HUDEP-2 (cell line): ENCODE measurements at regions not wholly inside any gene's neighbourhood (a gene's known extent, or its start where the extent isn't known, plus 50 kb on each side); places are given as distances from the start of the nearest gene placed in this dataset.
"Not testable (repeated sequence)": the region's sequence is repeated elsewhere in the genome, so short reads cannot be mapped to it uniquely, and the experiment has no call there.

Experiments
- DNase-seq, 76 experiments: peaks; one replicate each; lab custom pipeline; 2025; ENCODE audit not compliant: unreplicated experiment in 76 of 76; lab: John Stamatoyannopoulos, UW

DNA sequence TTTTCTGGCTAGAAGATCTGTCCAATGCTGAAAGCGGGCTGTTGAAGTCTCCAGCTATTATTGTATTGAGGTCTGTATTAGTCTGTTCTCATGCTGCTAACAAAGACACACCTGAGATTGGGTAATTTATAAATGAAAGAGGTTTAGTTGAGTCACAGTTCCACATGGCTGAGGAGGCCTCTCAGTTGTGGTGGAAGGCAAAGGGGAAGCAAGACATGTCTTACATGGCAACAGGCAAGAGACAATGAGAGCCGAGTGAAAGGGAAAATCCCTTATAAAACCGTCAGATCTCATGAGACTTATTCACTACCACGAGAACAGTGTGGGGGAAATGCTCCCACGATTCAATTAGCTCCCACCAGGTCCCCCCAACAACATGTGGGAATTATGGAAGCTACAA is 980.4 kb downstream of the SLITRK5 start:
- DNase-seq, result no peak

DNA sequence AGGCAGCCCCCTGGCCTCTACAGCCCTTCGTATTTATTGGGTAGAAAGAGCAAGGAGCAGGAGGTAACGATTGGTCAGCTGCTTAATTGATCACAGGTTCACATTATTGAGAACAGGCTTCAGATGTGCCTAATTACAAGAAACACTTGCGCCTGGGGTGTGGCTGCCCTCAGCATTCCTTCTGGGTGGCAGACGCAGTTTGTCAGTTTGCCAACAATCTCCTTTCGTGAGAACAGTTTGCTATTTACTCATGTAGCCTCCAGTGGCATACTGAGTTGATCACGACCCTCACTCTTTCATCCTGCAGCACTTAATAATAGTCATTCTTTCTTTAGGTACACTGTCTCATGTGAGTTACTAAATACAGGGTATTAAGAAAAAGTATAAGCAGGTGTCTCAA is 985.6 kb downstream of the SLITRK5 start:
- peak in 20 of 76 experiments; percentile 1 to 24 (median 12) for DNase-seq

DNA sequence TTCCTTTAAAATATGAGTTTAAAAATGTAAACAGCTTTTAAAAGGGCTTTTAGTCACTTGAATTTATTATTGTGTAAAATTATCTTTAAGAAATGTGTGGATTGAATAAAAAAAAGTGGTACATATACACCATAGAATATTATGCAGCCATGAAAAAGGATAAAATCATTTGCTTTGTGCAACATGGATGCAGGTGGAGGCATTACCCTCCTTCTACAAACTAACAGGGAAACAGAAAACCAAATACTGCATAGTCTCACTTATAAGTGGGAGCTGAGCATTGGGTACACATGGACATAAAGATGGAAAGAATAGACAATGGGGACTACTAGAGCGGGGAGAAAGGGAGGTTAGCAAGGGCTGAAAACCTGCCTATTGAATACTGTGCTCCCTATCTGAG is 999.3 kb downstream of the SLITRK5 start:
- DNase-seq, result no peak

GRCh38 chr13:88674841-88675240 is 1003.7 kb downstream of the SLITRK5 start:
- no peak for DNase-seq

DNA sequence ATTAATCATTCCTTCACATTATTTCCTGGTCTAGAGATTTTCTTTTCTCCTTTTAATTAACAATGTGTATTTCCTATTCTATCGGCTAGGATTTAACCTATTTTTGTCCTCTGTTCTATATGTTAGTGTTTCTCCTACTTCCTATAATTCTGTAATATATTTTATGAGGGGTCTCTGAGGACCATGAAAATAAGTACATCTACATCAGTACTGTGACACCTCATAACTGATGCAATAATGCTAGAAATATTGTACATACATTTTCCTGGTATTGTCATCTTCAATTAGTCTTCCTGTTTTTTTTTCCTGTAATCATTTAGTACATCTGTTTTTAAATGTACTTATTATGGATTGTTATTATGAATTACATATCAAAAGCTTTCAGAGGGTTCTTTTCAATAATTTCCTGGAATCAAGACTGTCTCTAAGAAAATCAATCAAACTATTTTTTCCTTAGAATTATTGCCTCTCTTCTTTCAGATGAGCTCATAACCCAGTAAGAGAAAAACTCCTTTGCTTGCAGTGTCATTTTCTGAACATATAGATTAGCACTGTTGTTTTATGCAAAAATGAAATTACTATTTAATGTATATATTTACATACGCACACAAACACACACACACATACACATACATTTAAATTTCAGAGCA is 1004.3 kb downstream of the SLITRK5 start:
- DNase-seq, result no peak

DNA sequence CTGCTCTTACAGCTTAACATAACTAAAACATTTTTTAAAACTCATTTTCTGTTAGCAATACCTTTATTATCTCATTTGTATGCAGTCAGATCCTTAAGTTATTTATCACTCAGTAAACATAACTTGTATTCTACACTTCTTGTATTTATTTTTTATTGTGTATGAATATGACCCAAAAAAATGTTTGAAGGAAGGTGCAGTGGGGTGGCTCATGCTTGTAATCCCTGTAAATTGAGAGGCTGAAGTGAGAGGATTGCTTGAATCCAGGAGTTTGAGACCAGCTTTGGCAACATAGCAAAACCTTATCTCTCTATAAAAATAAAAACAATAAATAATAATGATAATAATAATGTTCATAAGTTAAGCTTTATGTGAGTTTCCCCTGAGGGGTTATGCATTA is 1004.8 kb downstream of the SLITRK5 start:
- no peak for DNase-seq

GRCh38 chr13:88685459-88685858 is 1014.3 kb downstream of the SLITRK5 start:
- DNase-seq, result no peak

DNA sequence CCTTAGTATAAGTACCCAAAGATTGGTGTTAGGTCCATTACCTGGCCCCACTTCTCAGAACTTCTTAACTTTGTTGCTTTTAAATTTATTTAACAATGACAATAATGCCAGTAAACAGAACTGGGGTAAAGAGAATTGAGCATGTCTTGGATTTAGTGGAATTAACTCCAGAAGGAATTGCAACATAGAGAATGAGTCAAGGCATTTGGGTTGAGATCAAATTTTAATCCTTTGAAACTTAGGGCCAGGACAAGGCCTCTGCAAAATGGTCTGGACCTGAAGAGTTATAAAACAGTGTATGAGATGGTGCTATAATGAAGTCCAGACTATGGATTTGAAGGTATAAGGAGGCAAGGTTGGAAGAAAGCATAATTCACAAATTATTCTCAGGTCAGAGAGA is 1030.4 kb downstream of the SLITRK5 start:
- no peak for DNase-seq

GRCh38 chr13:88704600-88705275 is 1033.6 kb downstream of the SLITRK5 start:
- DNase-seq, result peak in 73 of 76 experiments; percentile 8 to 98 (median 69)

DNA sequence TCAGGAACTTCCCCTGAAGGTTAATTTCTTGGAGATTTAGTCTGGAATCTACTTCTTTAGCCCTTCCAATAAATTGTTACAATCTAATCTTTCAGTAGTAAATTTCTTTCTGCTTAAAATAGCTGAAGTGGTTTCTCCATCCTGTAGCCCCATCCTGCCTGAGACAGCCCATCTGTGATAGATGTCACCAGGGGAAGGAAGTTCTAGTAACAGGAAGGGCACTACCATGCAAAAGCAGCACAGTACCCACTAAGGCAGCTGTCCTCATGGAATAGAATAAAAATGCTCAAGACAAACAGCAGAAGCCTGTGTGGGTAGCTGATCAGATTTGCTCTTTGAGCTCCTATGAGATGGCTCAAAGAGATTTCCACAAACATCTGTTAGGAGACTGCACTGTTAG is 1036.5 kb downstream of the SLITRK5 start:
- DNase-seq, result no peak

- DNase-seq, result no peak
These were observed 1046.8 kb downstream of the SLITRK5 start for GRCh38 chr13:88717946-88718345.

DNA sequence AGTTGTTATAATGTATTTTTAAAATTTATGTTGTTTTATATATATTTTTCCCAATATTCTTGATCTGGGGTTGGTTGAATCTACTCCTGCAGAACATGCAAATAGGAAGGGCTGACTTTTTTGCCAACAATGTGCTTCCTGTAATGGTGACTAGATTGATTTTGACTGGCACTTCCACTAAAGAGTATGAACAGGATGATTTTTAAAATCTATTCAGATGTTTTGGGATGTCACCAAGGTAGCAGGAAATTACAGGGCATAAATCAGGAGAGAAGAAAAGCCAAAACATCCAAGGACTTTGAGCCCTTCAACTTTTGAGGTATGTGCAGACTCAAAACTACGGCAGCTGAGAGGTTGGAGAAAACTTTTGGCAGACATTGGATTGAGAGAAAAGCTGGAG is 1047.6 kb downstream of the SLITRK5 start:
- DNase-seq, result no peak

DNA sequence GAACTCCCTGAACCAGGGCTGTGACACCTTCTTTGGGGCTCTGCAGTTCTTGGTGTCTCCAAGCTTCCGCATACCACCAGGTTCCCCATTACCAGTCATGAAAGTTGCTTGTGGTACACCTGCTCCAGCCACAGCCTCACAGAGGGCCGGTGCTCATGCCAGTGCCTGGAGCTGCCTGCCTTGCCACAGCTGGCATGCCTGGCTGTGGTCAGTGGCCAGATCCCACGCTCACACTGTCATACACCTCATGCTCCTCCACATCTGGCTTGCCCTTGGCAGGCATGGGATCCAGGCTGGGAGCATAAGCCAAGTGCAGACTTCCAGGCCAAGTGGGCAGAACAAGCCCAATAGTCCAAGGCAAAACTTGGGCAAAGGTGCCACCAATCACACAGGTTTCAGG is 1054.9 kb downstream of the SLITRK5 start:
- no peak for DNase-seq

GRCh38 chr13:88727236-88727635 is 1056.1 kb downstream of the SLITRK5 start:
- not testable (repeated sequence) for DNase-seq

GRCh38 chr13:88729605-88730004 is 1058.4 kb downstream of the SLITRK5 start:
- DNase-seq, result no peak

DNA sequence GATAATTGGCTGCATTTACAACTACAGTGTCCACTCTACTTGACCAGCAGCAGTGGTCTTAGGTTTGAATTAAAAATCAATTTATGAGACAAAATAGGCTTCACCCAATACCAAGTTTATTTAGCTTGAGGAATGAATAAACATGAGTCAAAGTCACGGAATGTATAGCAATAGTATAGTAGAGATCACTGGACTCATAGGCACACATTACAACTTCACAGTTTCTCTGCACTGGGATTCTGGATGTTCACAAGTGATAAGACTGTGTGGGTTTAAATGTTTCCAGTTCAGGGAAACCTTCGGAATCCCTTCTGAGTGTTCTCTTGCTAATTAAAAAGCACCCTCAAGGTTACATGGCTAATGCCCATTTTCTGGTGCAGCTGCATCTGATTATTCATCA is 1064.9 kb downstream of the SLITRK5 start:
- no peak for DNase-seq

DNA sequence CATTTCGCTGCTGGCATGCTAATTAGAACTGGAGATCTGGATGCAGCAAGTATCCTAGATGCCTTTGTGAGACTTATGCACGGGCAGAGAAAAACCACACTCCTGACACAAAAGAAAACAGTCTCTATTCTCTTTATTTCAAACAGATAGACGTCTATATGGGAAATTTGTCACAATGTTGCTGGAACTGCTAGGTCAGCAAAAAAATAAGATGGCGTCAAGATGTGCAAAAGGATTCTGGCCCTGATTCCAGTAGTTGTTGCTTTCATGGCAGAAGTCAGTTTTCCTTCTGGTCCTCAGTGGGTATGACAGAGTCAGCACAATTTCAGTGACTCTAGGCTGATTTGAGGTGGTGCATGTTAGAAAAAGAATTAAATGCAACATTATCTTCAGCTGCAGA is 1068.0 kb downstream of the SLITRK5 start:
- no peak for DNase-seq

DNA sequence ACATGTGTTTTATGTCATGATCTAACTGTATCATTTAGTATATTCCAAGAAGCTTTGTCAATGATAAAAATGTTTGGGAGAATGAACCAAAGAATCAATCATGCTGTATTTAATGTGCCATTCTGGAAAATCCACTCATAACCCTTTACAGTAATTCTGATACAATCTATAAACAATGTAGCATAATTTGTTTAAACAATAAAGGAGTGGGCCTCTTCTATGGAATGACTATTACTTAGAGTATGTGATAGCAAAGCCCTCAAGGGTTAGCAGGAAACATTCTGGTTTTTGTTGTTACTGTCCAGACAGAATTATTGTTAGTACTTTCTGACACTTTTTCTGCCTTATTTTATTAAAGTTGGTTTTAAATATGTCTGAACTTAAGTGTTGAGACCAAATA is 1073.1 kb downstream of the SLITRK5 start:
- no peak for DNase-seq

- no peak for DNase-seq
These were observed 1073.8 kb downstream of the SLITRK5 start for GRCh38 chr13:88745011-88745410.

GRCh38 chr13:88752041-88752440 is 1080.9 kb downstream of the SLITRK5 start:
- no peak for DNase-seq

DNA sequence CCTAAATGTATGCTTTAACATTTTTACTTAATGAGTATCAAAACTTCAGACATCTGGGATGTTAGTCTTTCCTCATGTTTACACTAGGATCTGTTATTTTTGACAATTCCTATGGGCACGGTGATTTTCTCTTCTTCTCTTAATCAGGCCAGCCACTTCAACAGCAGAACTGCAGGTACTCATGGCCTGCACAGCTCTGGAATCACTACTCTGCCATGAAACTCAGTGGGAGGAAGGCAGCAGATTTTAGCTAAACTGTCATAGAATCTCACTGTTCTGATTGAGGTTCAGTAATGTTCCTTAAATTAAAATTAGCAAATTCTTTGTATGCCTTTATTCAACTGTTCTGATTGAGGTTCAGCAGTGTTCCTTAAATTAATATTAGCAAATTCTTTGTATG is 1083.0 kb downstream of the SLITRK5 start:
- no peak for DNase-seq

- DNase-seq, result peak in 8 of 76 experiments; percentile 1 to 17 (median 4)
These were observed 1090.0 kb downstream of the SLITRK5 start for GRCh38 chr13:88761145-88761544.
